HCT116 (cell line): ENCODE measurements at regions not wholly inside any gene's neighbourhood (a gene's known extent, or its start where the extent isn't known, plus 50 kb on each side); places are given as distances from the start of the nearest gene placed in this dataset.

Source experiments
- ATAC-seq: fragments of 200-7000 bp; cut with Tn5 transposase; 2 replicates; pipeline ENCODE4 v1.9.1; 2020; ENCODE audit warnings: mild to moderate bottlenecking, moderate library complexity
- BruUV-seq: library from RNA; stranded (reverse); fragments of 400-500 nt; replicated peaks from 2 replicates; lab custom pipeline; 2021; lab: Mats Ljungman, UMichigan
- CTCF ChIA-PET: fragments of 300-600 bp; sonication (Branson Sonifier 250); formaldehyde crosslinking; loops from one replicate; lab custom pipeline; 2021; ENCODE audit warnings: antibody characterized with exemption; lab: Charles Lee
- POLR2A ChIA-PET: fragments of 300-600, 350-600 bp; sonication (Branson Sonifier 250); formaldehyde crosslinking; loops from one replicate; lab custom pipeline; 2021; ENCODE audit warnings: antibody characterized with exemption; lab: Charles Lee
- RAD21 ChIA-PET, 2 experiments: fragments of 300-600 bp; sonication (Branson Sonifier 250); formaldehyde crosslinking; loops; one replicate each; lab custom pipeline; 2023; ENCODE audit warnings: low total read pairs in 2 of 2; ENCODE audit not compliant: uncharacterized antibody in 2 of 2, unreplicated experiment in 2 of 2, low non-redundant PET in 1 of 2; lab: Charles Lee
- DNase-seq: peaks from one replicate; pipeline ENCODE4 v3.0.0-alpha.2; 2010; ENCODE audit warnings: low read depth, low spot score
- H2AFZ ChIP-seq: fragments of 200-600 bp; shearing (Covaris generic), sonication (generic); 2 replicates; pipeline ENCODE4 v1.6.1; 2017; ENCODE audit warnings: low read depth, mixed run types, mixed read lengths, antibody characterized with exemption, low read length; ENCODE audit not compliant: poor library complexity, severe bottlenecking
- H3K27ac ChIP-seq: 2 replicates; pipeline ENCODE4 v1.5.1; 2012; ENCODE audit warnings: low read depth, low read length
- H3K27me3 ChIP-seq: fragments of 200-600 bp; sonication (generic); 2 replicates; pipeline ENCODE4 v1.6.1; 2016; ENCODE audit warnings: mixed run types, low read length, mixed read lengths; ENCODE audit not compliant: insufficient read depth
- H3K36me3 ChIP-seq, 2 experiments: fragments of 200-500 bp in 1 of 2; fragments of 200-600 bp in 1 of 2; sonication (Bioruptor generic) in 1 of 2; sonication (generic) in 1 of 2; 2 replicates each; pipeline versions ENCODE4 v1.5.1 to v1.6.1; 2014 to 2016; ENCODE audit warnings: low read length in 2 of 2, inconsistent platforms in 1 of 2, mixed read lengths in 1 of 2, mixed run types in 1 of 2; ENCODE audit not compliant: insufficient read depth in 2 of 2, control insufficient read depth in 1 of 2
- H3K4me1 ChIP-seq, 2 experiments: fragments of 200-600 bp in 1 of 2; sonication (generic) in 1 of 2; 2 replicates each; pipeline versions ENCODE4 v1.5.1 to v1.6.1; 2012 to 2017; ENCODE audit warnings: low read length in 2 of 2, inconsistent platforms in 1 of 2, mild to moderate bottlenecking in 1 of 2, mixed read lengths in 1 of 2, mixed run types in 1 of 2, moderate library complexity in 1 of 2; ENCODE audit not compliant: insufficient read depth in 2 of 2, control insufficient read depth in 1 of 2
- H3K4me2 ChIP-seq: fragments of 200-600 bp; sonication (generic); 2 replicates; pipeline ENCODE4 v1.6.1; 2017; ENCODE audit warnings: mixed run types, low read length, mixed read lengths
- H3K4me3 ChIP-seq, 2 experiments: fragments of 200-600 bp in 1 of 2; sonication (generic) in 1 of 2; replicated peaks in 1 of 2; 2 replicates each; pipeline ENCODE4 v1.5.1; 2011 to 2016; ENCODE audit warnings: low read length in 2 of 2, control low read depth in 1 of 2, low read depth in 1 of 2, mild to moderate bottlenecking in 1 of 2, mixed read lengths in 1 of 2, mixed run types in 1 of 2
- H3K79me2 ChIP-seq: fragments of 200-600 bp; sonication (generic); 2 replicates; pipeline ENCODE4 v1.6.1; 2017; ENCODE audit warnings: mild to moderate bottlenecking, mixed run types, low read length, moderate library complexity, mixed read lengths; ENCODE audit not compliant: insufficient read depth
- H3K9ac ChIP-seq: fragments of 200-600 bp; sonication (generic); 2 replicates; pipeline ENCODE4 v1.6.1; 2016; ENCODE audit warnings: low read length, mixed read lengths
- H3K9me2 ChIP-seq: fragments of 200-600 bp; sonication (generic), shearing (Covaris generic); 2 replicates; pipeline ENCODE4 v1.6.1; 2017; ENCODE audit warnings: mixed run types, mild to moderate bottlenecking, moderate library complexity; ENCODE audit not compliant: insufficient read depth
- H3K9me3 ChIP-seq, 2 experiments: fragments of 200-500 bp in 1 of 2; fragments of 200-600 bp in 1 of 2; sonication (Bioruptor generic) in 1 of 2; sonication (generic) in 1 of 2; 2 replicates each; pipeline ENCODE4 v1.6.1; 2014 to 2017; ENCODE audit warnings: low read length in 2 of 2, mixed read lengths in 2 of 2, inconsistent platforms in 1 of 2, low read depth in 1 of 2, mild to moderate bottlenecking in 1 of 2, mixed run types in 1 of 2, moderate library complexity in 1 of 2; ENCODE audit not compliant: control insufficient read depth in 1 of 2, insufficient read depth in 1 of 2
- H4K20me1 ChIP-seq: fragments of 200-600 bp; sonication (generic), shearing (Covaris generic); 2 replicates; pipeline ENCODE4 v1.6.1; 2017; ENCODE audit warnings: mixed run types, mild to moderate bottlenecking, moderate library complexity; ENCODE audit not compliant: insufficient read depth
- CBX3 ChIP-seq: IDR thresholded peaks from 2 replicates; pipeline ENCODE4 v1.6.1; 2012; ENCODE audit warnings: low read depth
- CEBPB ChIP-seq: IDR thresholded peaks from 2 replicates; pipeline ENCODE4 v1.6.1; 2012; ENCODE audit warnings: low read depth
- CTCF ChIP-seq, 3 experiments: fragments of 200-600 bp in 1 of 3; sonication (generic) in 1 of 3; IDR thresholded peaks in 2 of 3; conservative IDR thresholded peaks in 1 of 3; 2 replicates each; pipeline ENCODE4 v1.5.1; 2012 to 2017; ENCODE audit warnings: low read depth in 2 of 3, low read length in 2 of 3, antibody characterized with exemption in 1 of 3, borderline replicate concordance in 1 of 3, control low read depth in 1 of 3, mild to moderate bottlenecking in 1 of 3, mixed read lengths in 1 of 3, mixed run types in 1 of 3, moderate library complexity in 1 of 3; ENCODE audit not compliant: insufficient read depth in 1 of 3
- EGR1 ChIP-seq: IDR thresholded peaks from 2 replicates; pipeline ENCODE4 v1.6.1; 2012; ENCODE audit warnings: low read depth
- ELF1 ChIP-seq: IDR thresholded peaks from 2 replicates; pipeline ENCODE4 v1.6.1; 2012; ENCODE audit warnings: low read depth, borderline replicate concordance
- EZH2 ChIP-seq: fragments of 200-600 bp; sonication (generic); IDR thresholded peaks from 2 replicates; pipeline ENCODE4 v1.6.1; 2017; ENCODE audit warnings: antibody characterized with exemption, mixed run types
- EZH2phosphoT487 ChIP-seq: fragments of 200-600 bp; IDR thresholded peaks from 2 replicates; pipeline ENCODE4 v1.6.1; 2018; ENCODE audit warnings: antibody characterized with exemption, borderline replicate concordance
- FOSL1 ChIP-seq: IDR thresholded peaks from 2 replicates; pipeline ENCODE4 v1.6.1; 2012; ENCODE audit warnings: low read depth
- JUND ChIP-seq: IDR thresholded peaks from 2 replicates; pipeline ENCODE4 v1.6.1; 2012
- MAX ChIP-seq: IDR thresholded peaks from 2 replicates; pipeline ENCODE4 v1.6.1; 2012
- POLR2A ChIP-seq: IDR thresholded peaks from 2 replicates; pipeline ENCODE4 v1.7.0; 2011; ENCODE audit warnings: borderline replicate concordance; ENCODE audit not compliant: insufficient read depth, insufficient read length; ENCODE audit errors: extremely low read depth
- POLR2AphosphoS5 ChIP-seq: IDR thresholded peaks from 2 replicates; pipeline ENCODE4 v1.6.1; 2011; ENCODE audit warnings: mild to moderate bottlenecking, low read depth, low read length, moderate library complexity
- RAD21 ChIP-seq: IDR thresholded peaks from 2 replicates; pipeline ENCODE4 v1.6.1; 2012; ENCODE audit warnings: low read depth, mild to moderate bottlenecking
- REST ChIP-seq: IDR thresholded peaks from 2 replicates; pipeline ENCODE4 v1.6.1; 2012; ENCODE audit warnings: low read depth
- SIN3A ChIP-seq: IDR thresholded peaks from 2 replicates; pipeline ENCODE4 v1.6.1; 2012; ENCODE audit warnings: low read depth
- SRF ChIP-seq: IDR thresholded peaks from 2 replicates; pipeline ENCODE4 v1.6.1; 2012; ENCODE audit warnings: low read depth
- TCF7L2 ChIP-seq: IDR thresholded peaks from 2 replicates; pipeline ENCODE4 v1.7.0; 2011; ENCODE audit warnings: borderline replicate concordance, inconsistent platforms; ENCODE audit not compliant: insufficient read depth, insufficient read length; ENCODE audit errors: extremely low read depth
- YY1 ChIP-seq: IDR thresholded peaks from 2 replicates; pipeline ENCODE4 v1.6.1; 2011; ENCODE audit warnings: low read length, low read depth, moderate library complexity, mild to moderate bottlenecking; ENCODE audit not compliant: insufficient replicate concordance; ENCODE audit errors: extremely low read depth
- ZBTB33 ChIP-seq: IDR thresholded peaks from 2 replicates; pipeline ENCODE4 v1.6.1; 2011; ENCODE audit warnings: mild to moderate bottlenecking, low read length, moderate library complexity; ENCODE audit not compliant: insufficient replicate concordance; ENCODE audit errors: extremely low read depth
- ZNF274 ChIP-seq: fragments of 200-500 bp; sonication (Bioruptor generic); IDR thresholded peaks from 2 replicates; pipeline ENCODE4 v1.6.1; 2014; ENCODE audit warnings: mild to moderate bottlenecking, low read depth, low read length, inconsistent platforms
- intact Hi-C: fragments of 100-400 bp; cut with micrococcal nuclease; formaldehyde crosslinking; loops from 2 replicates; pipeline ENCODE4 v1.10.0; 2022

DNA sequence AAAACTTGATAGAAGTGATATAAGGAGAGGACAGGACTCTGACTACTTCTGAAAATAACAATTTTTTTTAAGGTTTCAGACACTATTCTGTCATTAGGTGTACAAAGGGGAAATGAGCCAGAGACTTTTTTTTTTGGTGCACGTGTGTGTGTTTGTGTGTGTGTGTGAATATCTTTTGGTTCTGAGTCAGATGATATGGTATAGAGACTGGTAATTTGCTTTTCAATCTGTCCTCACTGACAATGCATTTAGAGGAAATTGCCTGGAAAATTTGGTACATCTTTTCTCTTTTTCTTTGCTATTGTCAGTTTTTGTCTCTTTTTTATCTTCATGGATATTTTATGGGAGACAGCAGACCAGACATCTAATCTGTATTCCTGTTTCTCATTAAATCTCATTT, 59.3 kb downstream of the DDIT4L start:
- no TSS peak for BruUV-seq
- H2AFZ ChIP-seq: no peak overlapping the region
- H3K27me3 ChIP-seq: no peaks in the 10 kb centered on the region
- H3K9me2 ChIP-seq: no peaks in the 10 kb centered on the region
- H3K9me3 ChIP-seq: no peaks in the 10 kb centered on the region
- H3K4me3 ChIP-seq: no peak overlapping the region
- H3K9ac ChIP-seq: no peak overlapping the region
- TF ChIP-seq ZNF274: no peak
- TF ChIP-seq RAD21: no peak
- no peak for TF ChIP-seq SRF
- TF ChIP-seq YY1: no peak
- no peak for TF ChIP-seq EZH2phosphoT487
- no peak for TF ChIP-seq MAX
- no peak for TF ChIP-seq SIN3A
- TF ChIP-seq FOSL1: no peak
- no peak for TF ChIP-seq JUND
- TF ChIP-seq REST: no peak
- no peak for TF ChIP-seq TCF7L2
- TF ChIP-seq ZBTB33: no peak
- no peak for TF ChIP-seq CEBPB
- no peak for TF ChIP-seq POLR2AphosphoS5
- TF ChIP-seq CBX3: no peak
- TF ChIP-seq EGR1: no peak
- TF ChIP-seq ELF1: no peak
- TF ChIP-seq CTCF (IDR thresholded peaks at IDR 0.05 in 2 of 3, conservative IDR thresholded peaks at IDR 0.05 in 1 of 3; ENCODE audit: borderline replicate concordance in 1 of 3, insufficient read depth in 1 of 3, low read depth in 2 of 3, low read length in 2 of 3): no peak
- no peak for TF ChIP-seq EZH2
- no peak for TF ChIP-seq POLR2A
- ChIA-PET CTCF (no interaction called here), RAD21 (no interaction called here), POLR2A (no interaction called here)
- no peak for DNase-seq
- no peaks in the 10 kb centered on the region for H4K20me1 ChIP-seq
- H3K79me2 ChIP-seq: no peaks in the 10 kb centered on the region
- H3K4me1 ChIP-seq: no peaks in the 10 kb centered on the region
- intact Hi-C loops: no loop called here
- no peaks in the 10 kb centered on the region for H3K36me3 ChIP-seq
- no peak overlapping the region for H3K4me2 ChIP-seq
- ATAC-seq: no peak
- H3K27ac ChIP-seq: no peak overlapping the region
